ENCODE measurements at regions not wholly inside any gene's neighbourhood (a gene's known extent, or its start where the extent isn't known, plus 50 kb on each side); places are given as distances from the start of the nearest gene placed in this dataset.
"Not testable (repeated sequence)": the region's sequence is repeated elsewhere in the genome, so short reads cannot be mapped to it uniquely, and the experiment has no call there.

GRCh38 chr7:63046612-63047011 lies 952.0 kb upstream of the ZNF722 start:
- Histone ChIP-seq H3K27me3 (ENCODE audit: control insufficient read depth, insufficient read depth, low read length) (no peaks in the 10 kb centered on the region), H3K9me3 (ENCODE audit: control insufficient read depth, insufficient read depth, low read length) (peaks cover 70% of the 10 kb centered on the region), H3K36me3 (ENCODE audit: control insufficient read depth, insufficient read depth, low read length) (peaks cover 6% of the 10 kb centered on the region), H3K9ac (ENCODE audit: low read depth, low read length) (no peak overlapping the region), H3K4me1 (ENCODE audit: control insufficient read depth, insufficient read depth, low read length) (no peaks in the 10 kb centered on the region), H3K4me3 (ENCODE audit: low read depth, low read length) (no peak overlapping the region)

GRCh38 chr7:63047061-63047460 lies 951.6 kb upstream of the ZNF722 start:
- H3K4me3 ChIP-seq (ENCODE audit: low read depth, low read length) = no peak overlapping the region
- peaks cover 69% of the 10 kb centered on the region for H3K9me3 ChIP-seq (ENCODE audit: control insufficient read depth, insufficient read depth, low read length)
- H3K27me3 ChIP-seq (ENCODE audit: control insufficient read depth, insufficient read depth, low read length) = no peaks in the 10 kb centered on the region
- H3K9ac ChIP-seq (ENCODE audit: low read depth, low read length) = no peak overlapping the region
- peaks cover 6% of the 10 kb centered on the region for H3K36me3 ChIP-seq (ENCODE audit: control insufficient read depth, insufficient read depth, low read length)
- no peaks in the 10 kb centered on the region for H3K4me1 ChIP-seq (ENCODE audit: control insufficient read depth, insufficient read depth, low read length)

GRCh38 chr7:63047546-63047945 lies 951.1 kb upstream of the ZNF722 start:
- peaks cover 71% of the 10 kb centered on the region for H3K9me3 ChIP-seq (ENCODE audit: control insufficient read depth, insufficient read depth, low read length)
- H3K36me3 ChIP-seq (ENCODE audit: control insufficient read depth, insufficient read depth, low read length) = peaks cover 6% of the 10 kb centered on the region
- H3K4me3 ChIP-seq (ENCODE audit: low read depth, low read length) = no peak overlapping the region
- no peaks in the 10 kb centered on the region for H3K4me1 ChIP-seq (ENCODE audit: control insufficient read depth, insufficient read depth, low read length)
- no peaks in the 10 kb centered on the region for H3K27me3 ChIP-seq (ENCODE audit: control insufficient read depth, insufficient read depth, low read length)
- no peak overlapping the region for H3K9ac ChIP-seq (ENCODE audit: low read depth, low read length)

- Histone ChIP-seq H3K36me3 (ENCODE audit: control insufficient read depth, insufficient read depth, low read length) (no peaks in the 10 kb centered on the region), H3K4me3 (ENCODE audit: low read depth, low read length) (no peak overlapping the region), H3K9ac (ENCODE audit: low read depth, low read length) (no peak overlapping the region), H3K4me1 (ENCODE audit: control insufficient read depth, insufficient read depth, low read length) (no peaks in the 10 kb centered on the region), H3K9me3 (ENCODE audit: control insufficient read depth, insufficient read depth, low read length) (peaks cover 26% of the 10 kb centered on the region), H3K27me3 (ENCODE audit: control insufficient read depth, insufficient read depth, low read length) (no peaks in the 10 kb centered on the region)
Measured at GRCh38 chr7:63054191-63054661, 944.4 kb upstream of the ZNF722 start.

GRCh38 chr7:63057265-63057664 lies 941.4 kb upstream of the ZNF722 start:
- H3K9ac ChIP-seq (ENCODE audit: low read depth, low read length) = no peak overlapping the region
- no peaks in the 10 kb centered on the region for H3K27me3 ChIP-seq (ENCODE audit: control insufficient read depth, insufficient read depth, low read length)
- H3K9me3 ChIP-seq (ENCODE audit: control insufficient read depth, insufficient read depth, low read length) = peaks cover 22% of the 10 kb centered on the region
- H3K4me1 ChIP-seq (ENCODE audit: control insufficient read depth, insufficient read depth, low read length) = no peaks in the 10 kb centered on the region
- H3K4me3 ChIP-seq (ENCODE audit: low read depth, low read length) = no peak overlapping the region
- no peaks in the 10 kb centered on the region for H3K36me3 ChIP-seq (ENCODE audit: control insufficient read depth, insufficient read depth, low read length)

GRCh38 chr7:63060701-63061100 lies 937.9 kb upstream of the ZNF722 start:
- H3K27me3 ChIP-seq (ENCODE audit: control insufficient read depth, insufficient read depth, low read length); H3K36me3 ChIP-seq (ENCODE audit: control insufficient read depth, insufficient read depth, low read length); H3K4me3 ChIP-seq (ENCODE audit: low read depth, low read length); H3K4me1 ChIP-seq (ENCODE audit: control insufficient read depth, insufficient read depth, low read length); H3K9ac ChIP-seq (ENCODE audit: low read depth, low read length): not testable (repeated sequence)
- peaks cover 18% of the 10 kb centered on the region for H3K9me3 ChIP-seq (ENCODE audit: control insufficient read depth, insufficient read depth, low read length)

- H3K36me3 ChIP-seq (ENCODE audit: control insufficient read depth, insufficient read depth, low read length) = no peaks in the 10 kb centered on the region
- H3K27me3 ChIP-seq (ENCODE audit: control insufficient read depth, insufficient read depth, low read length) = no peaks in the 10 kb centered on the region
- no peak overlapping the region for H3K4me3 ChIP-seq (ENCODE audit: low read depth, low read length)
- H3K9ac ChIP-seq (ENCODE audit: low read depth, low read length) = no peak overlapping the region
- no peaks in the 10 kb centered on the region for H3K4me1 ChIP-seq (ENCODE audit: control insufficient read depth, insufficient read depth, low read length)
- H3K9me3 ChIP-seq (ENCODE audit: control insufficient read depth, insufficient read depth, low read length) = peaks cover 23% of the 10 kb centered on the region
Measured at GRCh38 chr7:63065684-63066083, 933.0 kb upstream of the ZNF722 start.

- H3K27me3 ChIP-seq (ENCODE audit: control insufficient read depth, insufficient read depth, low read length); H3K4me1 ChIP-seq (ENCODE audit: control insufficient read depth, insufficient read depth, low read length); H3K9ac ChIP-seq (ENCODE audit: low read depth, low read length); H3K4me3 ChIP-seq (ENCODE audit: low read depth, low read length); H3K36me3 ChIP-seq (ENCODE audit: control insufficient read depth, insufficient read depth, low read length): not testable (repeated sequence)
- peaks cover 26% of the 10 kb centered on the region for H3K9me3 ChIP-seq (ENCODE audit: control insufficient read depth, insufficient read depth, low read length)
Measured at GRCh38 chr7:63066235-63066634, 932.4 kb upstream of the ZNF722 start.

GRCh38 chr7:63067897-63068585 lies 930.6 kb upstream of the ZNF722 start:
- Histone ChIP-seq H3K27me3 (ENCODE audit: control insufficient read depth, insufficient read depth, low read length) (no peaks in the 10 kb centered on the region), H3K9ac (ENCODE audit: low read depth, low read length) (no peak overlapping the region), H3K9me3 (ENCODE audit: control insufficient read depth, insufficient read depth, low read length) (peaks cover 39% of the 10 kb centered on the region), H3K36me3 (ENCODE audit: control insufficient read depth, insufficient read depth, low read length) (no peaks in the 10 kb centered on the region), H3K4me3 (ENCODE audit: low read depth, low read length) (no peak overlapping the region), H3K4me1 (ENCODE audit: control insufficient read depth, insufficient read depth, low read length) (no peaks in the 10 kb centered on the region)

GRCh38 chr7:63070696-63071095 lies 928.0 kb upstream of the ZNF722 start:
- no peak overlapping the region for H3K4me3 ChIP-seq (ENCODE audit: low read depth, low read length)
- peaks cover 57% of the 10 kb centered on the region for H3K9me3 ChIP-seq (ENCODE audit: control insufficient read depth, insufficient read depth, low read length)
- no peaks in the 10 kb centered on the region for H3K4me1 ChIP-seq (ENCODE audit: control insufficient read depth, insufficient read depth, low read length)
- H3K27me3 ChIP-seq (ENCODE audit: control insufficient read depth, insufficient read depth, low read length) = no peaks in the 10 kb centered on the region
- H3K9ac ChIP-seq (ENCODE audit: low read depth, low read length) = no peak overlapping the region
- no peaks in the 10 kb centered on the region for H3K36me3 ChIP-seq (ENCODE audit: control insufficient read depth, insufficient read depth, low read length)

- H3K4me1 ChIP-seq (ENCODE audit: control insufficient read depth, insufficient read depth, low read length) = no peaks in the 10 kb centered on the region
- no peaks in the 10 kb centered on the region for H3K36me3 ChIP-seq (ENCODE audit: control insufficient read depth, insufficient read depth, low read length)
- peaks cover 56% of the 10 kb centered on the region for H3K9me3 ChIP-seq (ENCODE audit: control insufficient read depth, insufficient read depth, low read length)
- no peak overlapping the region for H3K4me3 ChIP-seq (ENCODE audit: low read depth, low read length)
- H3K9ac ChIP-seq (ENCODE audit: low read depth, low read length) = no peak overlapping the region
- H3K27me3 ChIP-seq (ENCODE audit: control insufficient read depth, insufficient read depth, low read length) = no peaks in the 10 kb centered on the region
Measured at GRCh38 chr7:63071396-63071795, 927.3 kb upstream of the ZNF722 start.

GRCh38 chr7:63071920-63072319 lies 926.7 kb upstream of the ZNF722 start:
- Histone ChIP-seq H3K4me1 (ENCODE audit: control insufficient read depth, insufficient read depth, low read length) (no peaks in the 10 kb centered on the region), H3K9me3 (ENCODE audit: control insufficient read depth, insufficient read depth, low read length) (peaks cover 59% of the 10 kb centered on the region), H3K36me3 (ENCODE audit: control insufficient read depth, insufficient read depth, low read length) (no peaks in the 10 kb centered on the region), H3K27me3 (ENCODE audit: control insufficient read depth, insufficient read depth, low read length) (no peaks in the 10 kb centered on the region), H3K4me3 (ENCODE audit: low read depth, low read length) (no peak overlapping the region), H3K9ac (ENCODE audit: low read depth, low read length) (no peak overlapping the region)
